Stimulated activated memory B cell treated with anti-CD40 and anti-IgM and Interleukin-4, amounts not matched to agents 10 μg/mL and 1 μg/mL and 100 μg/mL, for 72 hours (primary cell): ENCODE measurements at regions not wholly inside any gene's neighbourhood (a gene's known extent, or its start where the extent isn't known, plus 50 kb on each side); places are given as distances from the start of the nearest gene placed in this dataset.
A peak's percentile ranks its signal among the peaks of the same experiment; 100 is the strongest.

Experiments
- ATAC-seq: fragments of 150-1000 bp; cut with Tn5 transposase; 2 replicates; pipeline ENCODE4 v1.10.0; 2021
- H3K27ac Mint-ChIP-seq: one replicate; pipeline ENCODE4 v1.8.0; 2022; ENCODE audit warnings: mild to moderate bottlenecking, mixed read lengths
- H3K27me3 Mint-ChIP-seq: one replicate; pipeline ENCODE4 v1.8.0; 2022; ENCODE audit warnings: mixed read lengths
- H3K36me3 Mint-ChIP-seq: one replicate; pipeline ENCODE4 v1.8.0; 2022; ENCODE audit warnings: mixed read lengths
- H3K4me1 Mint-ChIP-seq: one replicate; pipeline ENCODE4 v1.8.0; 2022; ENCODE audit warnings: mixed read lengths
- H3K4me3 Mint-ChIP-seq: one replicate; pipeline ENCODE4 v1.8.0; 2022; ENCODE audit warnings: mild to moderate bottlenecking, moderate library complexity, mixed read lengths
- H3K9me3 Mint-ChIP-seq: one replicate; pipeline ENCODE4 v1.8.0; 2022; ENCODE audit warnings: mixed read lengths

GRCh38 chr4:111632641-111633151, 512.6 kb upstream of the FAM241A start:
- no peaks in the 10 kb centered on the region for H3K4me1 Mint-ChIP-seq
- no peak for ATAC-seq

GRCh38 chr4:111633663-111634266, 511.5 kb upstream of the FAM241A start:
- no peaks in the 10 kb centered on the region for H3K4me1 Mint-ChIP-seq
- H3K4me3 Mint-ChIP-seq: no peak overlapping the region
- H3K27me3 Mint-ChIP-seq: no peaks in the 10 kb centered on the region
- H3K36me3 Mint-ChIP-seq: no peaks in the 10 kb centered on the region
- no peaks in the 10 kb centered on the region for H3K9me3 Mint-ChIP-seq
- no peak overlapping the region for H3K27ac Mint-ChIP-seq
- no peak for ATAC-seq

More at GRCh38 chr4:111632641-111633151, 512.6 kb upstream of the FAM241A start:
- Mint-ChIP-seq H3K27ac (no peak overlapping the region), H3K36me3 (no peaks in the 10 kb centered on the region), H3K9me3 (no peaks in the 10 kb centered on the region), H3K27me3 (no peaks in the 10 kb centered on the region), H3K4me3 (no peak overlapping the region)

GRCh38 chr4:111635646-111636045, 509.6 kb upstream of the FAM241A start:
- H3K9me3 Mint-ChIP-seq: no peaks in the 10 kb centered on the region

DNA sequence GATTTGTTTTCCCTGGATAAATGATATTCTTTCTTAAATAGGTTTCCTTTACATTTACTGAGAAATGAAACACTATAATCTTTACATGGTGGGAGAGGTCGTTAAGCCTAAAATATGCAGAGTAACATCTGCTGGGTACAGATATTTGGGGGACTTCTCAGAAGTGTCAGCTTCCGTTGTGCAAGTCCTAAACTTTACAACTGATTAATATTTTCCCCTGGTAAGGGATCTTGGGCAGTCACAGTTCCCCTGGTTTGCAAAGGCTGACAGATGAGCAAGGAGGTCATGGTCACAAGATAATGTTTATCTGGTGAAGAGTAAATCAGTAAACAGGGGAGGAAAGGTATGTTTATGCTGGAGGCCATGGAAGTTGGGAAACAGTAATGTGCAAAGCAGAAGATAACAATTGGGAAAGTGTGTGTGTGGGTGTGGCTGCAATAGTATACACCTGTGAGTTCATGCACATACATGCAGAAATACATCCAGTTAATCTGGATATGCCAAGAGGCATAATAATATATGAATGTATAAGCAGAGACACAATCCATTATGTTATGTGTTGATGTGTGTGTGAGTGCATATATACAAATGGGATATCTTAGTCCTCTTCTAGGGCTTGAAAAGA, 508.2 kb upstream of the FAM241A start:
- Mint-ChIP-seq H3K27ac (no peak overlapping the region), H3K4me1 (no peaks in the 10 kb centered on the region), H3K36me3 (no peaks in the 10 kb centered on the region), H3K9me3 (no peaks in the 10 kb centered on the region), H3K4me3 (no peak overlapping the region), H3K27me3 (no peaks in the 10 kb centered on the region)
- no peak for ATAC-seq

More at GRCh38 chr4:111635646-111636045, 509.6 kb upstream of the FAM241A start:
- H3K36me3 Mint-ChIP-seq: no peaks in the 10 kb centered on the region
- ATAC-seq: no peak
- H3K27me3 Mint-ChIP-seq: no peaks in the 10 kb centered on the region
- H3K27ac Mint-ChIP-seq: no peak overlapping the region
- H3K4me3 Mint-ChIP-seq: no peak overlapping the region
- H3K4me1 Mint-ChIP-seq: no peaks in the 10 kb centered on the region

- H3K27ac Mint-ChIP-seq: no peak overlapping the region
- H3K4me1 Mint-ChIP-seq: no peaks in the 10 kb centered on the region
- no peaks in the 10 kb centered on the region for H3K9me3 Mint-ChIP-seq
- H3K36me3 Mint-ChIP-seq: no peaks in the 10 kb centered on the region
- no peak overlapping the region for H3K4me3 Mint-ChIP-seq
- no peaks in the 10 kb centered on the region for H3K27me3 Mint-ChIP-seq
- no peak for ATAC-seq
Observed at GRCh38 chr4:111639120-111639690, 506.0 kb upstream of the FAM241A start.

- no peaks in the 10 kb centered on the region for H3K27me3 Mint-ChIP-seq
- ATAC-seq: no peak
- no peak overlapping the region for H3K4me3 Mint-ChIP-seq
- no peaks in the 10 kb centered on the region for H3K36me3 Mint-ChIP-seq
- H3K27ac Mint-ChIP-seq: no peak overlapping the region
- no peaks in the 10 kb centered on the region for H3K9me3 Mint-ChIP-seq
- H3K4me1 Mint-ChIP-seq: no peaks in the 10 kb centered on the region
Observed at GRCh38 chr4:111639876-111640275, 505.4 kb upstream of the FAM241A start.

DNA sequence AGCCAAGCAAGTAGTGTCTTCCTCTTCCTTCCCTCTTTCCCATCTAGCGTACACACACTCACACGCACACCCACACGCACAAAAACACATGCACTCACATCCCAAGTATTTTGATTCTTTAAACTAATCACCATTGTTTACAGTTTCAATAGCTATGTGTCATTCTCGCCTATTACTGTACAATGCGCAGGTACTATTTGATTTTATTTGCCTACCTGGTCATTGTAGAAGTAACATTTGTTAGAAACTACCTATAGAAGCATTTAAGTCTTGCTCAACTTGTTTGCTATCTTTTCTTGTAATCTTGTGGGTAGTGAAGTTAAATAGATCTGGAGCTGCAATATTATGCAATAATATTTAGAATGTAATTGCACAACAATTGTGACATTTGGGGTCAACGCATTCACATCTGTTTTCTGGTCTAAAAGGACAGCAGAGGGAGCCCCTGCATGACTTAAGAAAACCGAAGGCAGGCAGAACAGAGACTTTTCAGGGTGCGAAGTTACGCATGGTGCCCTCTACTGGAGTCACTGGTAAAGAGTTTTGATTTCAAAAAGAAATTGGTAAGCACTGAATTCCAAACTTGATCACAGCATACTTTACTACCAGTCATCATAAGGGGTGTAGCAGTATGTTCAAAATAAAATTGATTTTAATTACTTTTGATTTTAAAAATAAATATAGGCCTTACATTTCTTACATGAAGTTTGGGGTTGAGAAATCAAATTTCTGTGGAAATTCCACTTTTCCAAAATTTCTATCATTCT, 503.3 kb upstream of the FAM241A start:
- no peaks in the 10 kb centered on the region for H3K4me1 Mint-ChIP-seq
- H3K36me3 Mint-ChIP-seq: no peaks in the 10 kb centered on the region
- no peaks in the 10 kb centered on the region for H3K9me3 Mint-ChIP-seq
- no peaks in the 10 kb centered on the region for H3K27me3 Mint-ChIP-seq
- ATAC-seq: peak; percentile 69
- H3K4me3 Mint-ChIP-seq: no peak overlapping the region
- H3K27ac Mint-ChIP-seq: no peak overlapping the region

DNA sequence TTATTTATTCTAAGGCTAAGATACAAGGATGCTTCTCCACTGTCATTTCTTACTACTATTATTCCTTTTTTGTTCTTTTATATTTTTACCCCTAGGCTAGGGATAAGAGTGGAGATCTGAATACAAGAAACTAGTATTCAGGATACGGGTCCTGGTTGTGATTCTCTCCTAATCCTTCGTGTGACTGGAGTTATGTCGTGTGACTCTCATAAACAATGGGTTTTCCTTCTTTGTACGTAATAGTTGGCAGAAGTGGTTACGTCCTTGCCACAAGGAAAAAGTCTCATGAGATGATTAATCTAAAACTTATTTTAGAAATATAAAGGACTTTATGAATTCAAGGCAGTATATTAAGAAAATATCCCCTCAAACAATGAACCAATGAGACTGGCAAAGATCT, 497.2 kb upstream of the FAM241A start:
- ATAC-seq: no peak
- Mint-ChIP-seq H3K27me3 (no peaks in the 10 kb centered on the region), H3K9me3 (no peaks in the 10 kb centered on the region), H3K4me1 (peaks cover 11% of the 10 kb centered on the region), H3K27ac (no peak overlapping the region), H3K4me3 (no peak overlapping the region), H3K36me3 (no peaks in the 10 kb centered on the region)

GRCh38 chr4:111649308-111649707, 495.9 kb upstream of the FAM241A start:
- no peak overlapping the region for H3K4me3 Mint-ChIP-seq
- H3K4me1 Mint-ChIP-seq: peaks cover 11% of the 10 kb centered on the region
- H3K36me3 Mint-ChIP-seq: no peaks in the 10 kb centered on the region
- no peak for ATAC-seq
- H3K27ac Mint-ChIP-seq: no peak overlapping the region
- no peaks in the 10 kb centered on the region for H3K27me3 Mint-ChIP-seq
- no peaks in the 10 kb centered on the region for H3K9me3 Mint-ChIP-seq

DNA sequence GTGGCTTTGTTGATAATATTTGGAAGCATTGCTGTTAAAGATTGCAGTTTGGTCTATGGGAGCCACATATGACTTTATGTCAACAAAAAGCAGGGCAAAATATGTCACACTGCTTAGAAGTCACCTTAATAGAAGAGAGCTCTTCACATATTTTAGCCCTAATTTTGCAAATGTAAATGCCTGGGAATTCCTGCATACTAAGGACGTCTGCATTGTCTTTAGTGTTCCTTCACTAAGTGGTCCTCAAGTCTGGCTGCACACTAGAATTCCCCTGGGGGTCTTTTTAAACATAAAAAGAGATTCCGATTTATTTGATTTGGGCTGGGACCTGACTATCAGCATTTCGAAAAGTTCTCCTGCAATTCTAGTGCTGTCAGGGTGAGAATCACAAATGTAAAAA, 495.1 kb upstream of the FAM241A start:
- Mint-ChIP-seq H3K4me1 (peaks cover 11% of the 10 kb centered on the region), H3K9me3 (no peaks in the 10 kb centered on the region), H3K27ac (no peak overlapping the region), H3K27me3 (no peaks in the 10 kb centered on the region), H3K4me3 (no peak overlapping the region), H3K36me3 (no peaks in the 10 kb centered on the region)
- no peak for ATAC-seq

DNA sequence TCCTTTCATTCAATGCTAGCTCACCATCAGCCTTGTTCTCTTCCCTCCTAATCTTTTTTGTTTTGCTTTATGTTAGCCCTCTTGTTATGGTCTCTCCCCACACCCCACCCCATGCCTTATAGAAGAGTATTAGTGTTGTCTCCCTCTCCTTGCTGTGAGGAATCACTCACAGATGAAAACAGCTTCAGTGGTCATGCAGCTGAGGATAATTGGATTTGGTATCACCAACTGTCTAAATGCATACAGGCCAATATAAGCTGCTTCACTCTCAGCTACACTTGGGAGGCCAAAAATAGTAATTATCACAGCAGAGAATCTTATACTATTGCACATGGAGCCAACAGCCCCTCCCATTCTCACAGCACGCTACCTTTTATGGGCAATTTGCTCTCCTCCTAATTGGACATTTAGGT, 494.6 kb upstream of the FAM241A start:
- Mint-ChIP-seq H3K9me3 (no peaks in the 10 kb centered on the region), H3K4me1 (peaks cover 11% of the 10 kb centered on the region), H3K27me3 (no peaks in the 10 kb centered on the region), H3K27ac (no peak overlapping the region), H3K4me3 (no peak overlapping the region), H3K36me3 (no peaks in the 10 kb centered on the region)
- no peak for ATAC-seq

DNA sequence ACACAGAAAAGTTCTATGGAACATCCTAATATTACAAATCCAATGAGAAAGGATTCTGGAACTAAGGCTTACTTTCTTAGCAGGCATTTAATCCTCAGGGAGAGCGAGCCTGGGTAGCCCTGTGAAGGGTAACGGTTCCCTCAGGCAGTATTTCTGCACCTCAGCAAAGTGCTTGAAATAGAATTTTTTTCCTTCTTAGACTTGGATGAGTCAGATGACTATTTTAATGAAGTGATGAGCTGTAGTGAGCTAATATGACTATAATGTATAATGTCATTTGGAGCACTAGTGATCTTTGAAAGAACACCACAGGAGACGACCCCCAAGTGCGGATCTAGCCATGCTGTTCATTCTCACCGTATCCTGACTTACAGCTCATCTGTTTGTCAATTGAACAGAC, 493.0 kb upstream of the FAM241A start:
- Mint-ChIP-seq H3K36me3 (no peaks in the 10 kb centered on the region), H3K9me3 (no peaks in the 10 kb centered on the region), H3K27ac (no peak overlapping the region), H3K27me3 (no peaks in the 10 kb centered on the region), H3K4me1 (peaks cover 11% of the 10 kb centered on the region), H3K4me3 (no peak overlapping the region)
- no peak for ATAC-seq

GRCh38 chr4:111652986-111653385, 492.3 kb upstream of the FAM241A start:
- no peak for ATAC-seq

GRCh38 chr4:111662496-111662895, 482.8 kb upstream of the FAM241A start:
- Mint-ChIP-seq H3K36me3 (no peaks in the 10 kb centered on the region), H3K27ac (no peak overlapping the region), H3K4me1 (no peaks in the 10 kb centered on the region), H3K4me3 (no peak overlapping the region), H3K9me3 (peaks cover 3% of the 10 kb centered on the region), H3K27me3 (peaks cover 7% of the 10 kb centered on the region)
- ATAC-seq: no peak

More at GRCh38 chr4:111652986-111653385, 492.3 kb upstream of the FAM241A start:
- no peak overlapping the region for H3K4me3 Mint-ChIP-seq
- H3K9me3 Mint-ChIP-seq: no peaks in the 10 kb centered on the region
- H3K27ac Mint-ChIP-seq: no peak overlapping the region
- H3K36me3 Mint-ChIP-seq: no peaks in the 10 kb centered on the region
- H3K4me1 Mint-ChIP-seq: peaks cover 11% of the 10 kb centered on the region
- no peaks in the 10 kb centered on the region for H3K27me3 Mint-ChIP-seq

- Mint-ChIP-seq H3K36me3 (no peaks in the 10 kb centered on the region), H3K9me3 (peaks cover 3% of the 10 kb centered on the region), H3K27me3 (peaks cover 7% of the 10 kb centered on the region), H3K27ac (no peak overlapping the region), H3K4me1 (no peaks in the 10 kb centered on the region), H3K4me3 (no peak overlapping the region)
- ATAC-seq: no peak
Observed at GRCh38 chr4:111664308-111664945, 480.8 kb upstream of the FAM241A start.
